HG03095 (cell line): ENCODE measurements at regions not wholly inside any gene's neighbourhood (a gene's known extent, or its start where the extent isn't known, plus 50 kb on each side); places are given as distances from the start of the nearest gene placed in this dataset.
"Not testable (repeated sequence)": the region's sequence is repeated elsewhere in the genome, so short reads cannot be mapped to it uniquely, and the experiment has no call there.

Source experiments
- ATAC-seq: cut with Tn5 transposase; IDR thresholded peaks from one replicate; pipeline ENCODE4 v1.9.1; 2021; ENCODE audit warnings: moderate library complexity; ENCODE audit not compliant: unreplicated experiment

- ATAC-seq = no peak
Observed at GRCh38 chr6:112920994-112921393, 573.9 kb downstream of the RFPL4B start.

GRCh38 chr6:112923940-112924587 lies 576.9 kb downstream of the RFPL4B start:
- no peak for ATAC-seq

GRCh38 chr6:112925702-112926101 lies 578.6 kb downstream of the RFPL4B start:
- no peak for ATAC-seq

- ATAC-seq = no peak
Observed at GRCh38 chr6:112927641-112928320, 580.7 kb downstream of the RFPL4B start.

GRCh38 chr6:112929641-112930040 lies 582.5 kb downstream of the RFPL4B start:
- ATAC-seq = no peak

- no peak for ATAC-seq
Observed at GRCh38 chr6:112931832-112932231, 584.7 kb downstream of the RFPL4B start.

GRCh38 chr6:112933947-112934346 lies 586.8 kb downstream of the RFPL4B start:
- ATAC-seq = no peak

- ATAC-seq = no peak
Observed at GRCh38 chr6:112934433-112935327, 587.5 kb downstream of the RFPL4B start.

GRCh38 chr6:112935402-112936078 lies 588.4 kb downstream of the RFPL4B start:
- no peak for ATAC-seq

- no peak for ATAC-seq
Observed at GRCh38 chr6:112936079-112936472, 588.9 kb downstream of the RFPL4B start.

- no peak for ATAC-seq
Observed at GRCh38 chr6:112936504-112936903, 589.4 kb downstream of the RFPL4B start.

- not testable (repeated sequence) for ATAC-seq
Observed at GRCh38 chr6:112937690-112938089, 590.6 kb downstream of the RFPL4B start.

- ATAC-seq = no peak
Observed at GRCh38 chr6:112938650-112939049, 591.5 kb downstream of the RFPL4B start.

GRCh38 chr6:112939563-112939962 lies 592.4 kb downstream of the RFPL4B start:
- ATAC-seq = no peak

- ATAC-seq = no peak
Observed at GRCh38 chr6:112941613-112942012, 594.5 kb downstream of the RFPL4B start.

- no peak for ATAC-seq
Observed at GRCh38 chr6:112946051-112946450, 598.9 kb downstream of the RFPL4B start.

GRCh38 chr6:112947507-112947906 lies 600.4 kb downstream of the RFPL4B start:
- ATAC-seq = no peak

GRCh38 chr6:112951829-112952228 lies 604.7 kb downstream of the RFPL4B start:
- ATAC-seq = no peak

GRCh38 chr6:112955743-112956142 lies 608.6 kb downstream of the RFPL4B start:
- not testable (repeated sequence) for ATAC-seq

GRCh38 chr6:112956696-112957535 lies 609.8 kb downstream of the RFPL4B start:
- ATAC-seq = no peak
